ENCODE measurements at regions not wholly inside any gene's neighbourhood (a gene's known extent, or its start where the extent isn't known, plus 50 kb on each side); places are given as distances from the start of the nearest gene placed in this dataset.

DNA sequence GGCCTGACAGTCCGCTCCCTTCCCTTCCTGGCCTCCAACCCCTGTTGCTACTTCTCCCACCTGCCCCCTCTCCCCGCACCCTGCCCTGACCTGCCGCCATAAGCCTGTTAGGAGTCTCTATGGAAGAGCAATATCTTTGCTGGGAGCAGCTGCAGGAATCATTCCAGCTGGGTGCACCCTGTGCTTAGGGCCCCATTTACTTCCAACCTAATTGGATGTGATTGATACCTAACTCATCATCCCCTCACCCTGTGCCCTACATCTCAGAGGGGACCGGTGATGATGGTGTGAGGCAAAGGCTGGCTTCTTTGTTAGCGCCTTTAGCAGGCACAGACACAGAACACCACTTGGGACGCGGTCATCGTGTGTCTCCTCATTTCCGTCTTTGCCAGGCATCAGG, 80.0 kb upstream of the FAM180A start:
- DNase-seq (ENCODE audit: low spot score): no peak

DNA sequence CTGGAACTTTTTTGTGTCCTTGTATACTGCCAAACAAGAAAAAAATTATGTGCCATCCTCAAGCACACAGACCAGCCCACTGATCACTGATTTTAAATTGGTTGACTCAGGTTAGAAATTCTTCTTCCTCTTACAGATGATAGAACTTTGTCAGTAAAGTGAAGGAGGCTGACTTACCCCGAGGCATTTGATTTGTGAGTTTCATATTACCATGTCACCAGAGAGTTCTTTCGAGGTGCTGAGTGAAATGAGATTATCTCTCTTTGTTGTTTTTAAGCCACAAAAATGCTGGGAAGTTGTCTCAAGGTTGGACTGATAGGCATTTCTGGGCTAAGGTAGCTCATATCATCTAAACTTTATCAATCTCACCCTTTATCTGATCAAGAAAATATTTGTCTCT, 78.8 kb upstream of the FAM180A start:
- no peak for DNase-seq (ENCODE audit: low spot score)

DNA sequence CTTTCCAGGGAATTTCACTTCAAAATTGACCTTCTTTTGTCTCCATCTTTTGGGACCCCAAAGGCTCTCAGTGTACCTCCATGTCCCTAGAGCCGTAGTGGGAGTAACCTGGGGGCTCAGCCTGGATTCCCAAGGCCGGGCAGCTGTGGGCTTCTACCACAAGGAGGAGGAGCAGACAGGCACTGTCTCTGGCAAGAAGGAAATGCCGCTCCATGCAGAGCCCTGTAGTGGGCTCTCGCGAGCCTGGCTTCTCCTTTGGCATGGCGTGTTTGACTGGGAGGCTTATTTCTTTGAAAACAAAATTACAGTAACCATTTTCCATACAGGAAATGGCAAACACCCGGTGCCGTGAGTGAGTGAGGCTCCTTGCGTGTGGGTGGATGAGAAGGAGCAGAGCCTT, 76.8 kb upstream of the FAM180A start:
- DNase-seq (ENCODE audit: low spot score): no peak

DNA sequence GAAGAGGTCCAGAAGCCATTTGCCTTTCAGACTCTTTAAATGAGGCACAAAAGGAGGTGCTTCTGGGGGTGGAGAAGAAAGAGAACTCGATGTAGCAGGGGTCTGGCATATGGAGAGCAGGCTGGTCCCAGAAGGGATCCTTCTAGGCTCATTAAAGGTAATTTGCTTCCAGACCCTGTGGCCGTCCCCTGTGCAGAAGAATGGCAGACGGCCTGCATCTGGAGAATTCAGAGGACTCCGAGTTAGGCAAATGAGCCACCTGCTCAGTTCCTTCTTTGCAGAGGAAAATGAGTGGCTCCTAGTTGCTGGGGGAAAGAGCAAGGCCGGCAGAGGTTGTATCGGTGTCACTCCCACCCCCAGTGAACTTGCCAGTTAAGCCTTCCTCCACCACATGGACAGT, 73.8 kb upstream of the FAM180A start:
- no peak for DNase-seq (ENCODE audit: low spot score)

DNA sequence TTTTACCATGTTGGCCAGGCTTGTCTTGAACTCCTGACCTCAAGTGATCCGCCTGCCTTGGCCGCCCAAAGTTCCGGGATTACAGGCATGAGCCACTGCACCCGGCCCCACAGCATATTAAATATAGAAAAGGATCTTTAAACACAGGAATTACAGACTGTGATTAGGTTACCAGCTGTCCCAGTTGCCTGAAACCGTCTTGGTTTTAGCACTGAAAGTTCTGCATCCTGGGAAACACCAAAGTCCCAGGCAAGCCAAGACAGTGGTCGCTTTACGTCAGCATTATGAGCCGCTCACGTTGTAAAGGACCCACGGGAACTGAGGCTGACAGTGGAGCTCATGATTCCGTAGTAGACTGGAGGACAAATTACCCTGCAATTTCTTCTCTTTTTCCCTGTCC, 69.0 kb upstream of the FAM180A start:
- no peak for DNase-seq (ENCODE audit: low spot score)

DNA sequence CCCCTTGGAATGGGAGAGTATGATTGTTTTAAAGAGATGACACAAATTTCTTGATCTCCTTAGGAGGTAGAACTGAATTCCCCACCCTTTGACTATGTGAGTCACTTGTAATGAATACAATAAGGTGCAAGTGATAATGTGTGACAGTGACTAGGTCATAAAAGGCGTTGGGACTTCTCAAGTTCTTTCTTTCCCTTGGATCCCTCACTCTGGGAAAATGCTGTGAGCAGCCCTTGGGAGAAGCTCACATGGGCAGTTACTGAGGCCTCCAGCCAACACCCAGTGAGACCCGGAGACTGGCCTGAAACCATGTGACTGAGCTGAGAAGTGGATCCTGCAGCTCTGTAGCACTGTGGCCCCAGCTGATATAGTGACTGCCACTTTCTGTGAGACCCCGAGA, 66.4 kb upstream of the FAM180A start:
- DNase-seq (ENCODE audit: low spot score): no peak

DNA sequence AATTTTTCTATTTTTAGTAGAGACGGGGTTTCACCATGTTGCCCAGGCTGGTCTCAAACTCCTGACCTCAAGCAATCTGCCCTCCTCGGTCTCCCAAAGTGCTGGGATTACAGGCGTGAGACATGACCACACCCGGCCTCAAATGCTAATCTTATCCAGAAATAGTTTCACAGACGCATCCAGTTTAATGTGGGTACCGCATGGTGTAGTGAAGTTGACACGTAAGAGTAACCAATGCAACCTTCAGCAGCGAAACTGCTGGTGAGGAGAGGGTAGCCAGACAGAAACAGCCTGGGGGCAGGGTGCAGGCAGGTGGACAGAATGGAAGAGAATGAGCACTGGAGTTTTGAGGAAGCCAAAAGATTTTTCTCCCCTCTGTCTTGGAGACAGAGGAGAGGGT, 63.5 kb upstream of the FAM180A start:
- no peak for DNase-seq (ENCODE audit: low spot score)

DNA sequence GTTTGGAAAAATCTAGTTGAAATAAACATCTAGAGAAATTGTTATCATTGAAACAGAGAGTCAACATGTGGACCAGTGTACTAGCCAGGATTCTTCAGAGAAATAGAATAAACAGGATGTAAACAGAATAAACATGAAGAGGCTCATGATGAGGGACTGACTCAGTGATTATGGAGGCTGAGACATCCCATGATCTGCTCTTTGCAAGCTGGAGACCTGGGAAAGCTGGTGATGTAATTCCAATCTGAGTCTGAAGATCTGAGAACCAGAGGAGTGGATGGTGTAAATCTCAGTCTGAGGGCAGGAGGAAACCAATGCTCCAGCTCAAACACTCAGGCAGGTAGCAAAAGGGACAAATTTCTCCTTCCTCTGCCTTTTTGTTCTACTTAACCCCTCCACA, 62.9 kb upstream of the FAM180A start:
- no peak for DNase-seq (ENCODE audit: low spot score)

DNA sequence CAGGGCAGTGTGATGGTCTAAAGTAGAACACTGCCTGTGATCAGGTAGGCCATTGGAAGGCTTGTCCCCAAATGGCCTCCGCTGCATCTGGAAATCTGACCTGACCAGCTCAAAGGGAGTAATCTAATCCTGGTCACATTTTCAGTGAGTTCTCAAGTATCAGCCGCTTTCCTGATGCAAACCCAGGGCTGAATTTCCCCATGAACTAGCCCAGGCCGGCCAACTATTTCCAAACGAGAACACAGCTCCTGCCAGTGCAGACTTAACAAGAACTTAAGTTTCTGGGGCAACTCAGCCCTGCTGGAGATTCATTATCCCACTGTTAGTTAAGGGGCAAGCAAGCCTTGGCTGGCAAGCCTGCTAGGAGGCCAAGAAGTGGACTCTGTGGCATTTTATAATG, 59.6 kb upstream of the FAM180A start:
- no peak for DNase-seq (ENCODE audit: low spot score)

DNA sequence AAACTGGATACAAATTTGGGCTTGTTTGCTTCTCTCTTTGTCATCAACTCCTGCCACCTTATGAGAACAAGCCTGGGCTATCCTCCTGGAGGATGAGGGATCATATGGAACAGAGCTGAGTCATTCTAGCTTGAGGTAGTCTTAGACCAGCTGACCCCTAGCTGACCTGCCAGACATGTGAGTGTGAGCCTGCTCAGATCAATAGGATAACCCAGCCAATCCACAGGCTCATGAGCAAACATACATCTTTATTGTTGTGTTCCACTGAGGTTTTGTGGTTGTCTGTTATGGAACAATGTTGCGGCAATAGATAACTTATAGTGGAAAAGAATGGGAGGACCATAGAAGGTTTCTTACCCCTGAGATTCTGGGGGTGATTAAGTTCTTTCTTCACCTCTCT, 54.5 kb upstream of the FAM180A start:
- no peak for DNase-seq (ENCODE audit: low spot score)

DNA sequence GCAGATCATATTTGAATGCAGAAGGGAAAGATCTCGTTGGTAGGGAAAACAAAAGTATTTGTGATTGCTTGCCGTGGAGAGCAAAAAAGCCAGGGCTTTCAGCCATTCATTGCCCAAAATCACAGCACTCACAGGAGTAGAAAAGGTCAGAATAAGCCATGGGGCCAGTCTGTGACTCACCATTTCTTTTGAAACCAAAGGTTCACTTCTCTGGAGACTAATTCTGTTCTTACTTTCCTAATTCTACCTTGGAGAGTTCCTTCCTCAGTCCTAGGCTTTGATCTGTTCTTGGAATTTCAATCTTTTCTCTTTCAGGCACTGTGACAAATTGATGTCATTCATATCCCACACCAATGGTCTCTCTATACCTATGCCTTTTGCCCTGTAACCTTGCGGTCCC, 54.1 kb upstream of the FAM180A start:
- DNase-seq (ENCODE audit: low spot score): no peak

DNA sequence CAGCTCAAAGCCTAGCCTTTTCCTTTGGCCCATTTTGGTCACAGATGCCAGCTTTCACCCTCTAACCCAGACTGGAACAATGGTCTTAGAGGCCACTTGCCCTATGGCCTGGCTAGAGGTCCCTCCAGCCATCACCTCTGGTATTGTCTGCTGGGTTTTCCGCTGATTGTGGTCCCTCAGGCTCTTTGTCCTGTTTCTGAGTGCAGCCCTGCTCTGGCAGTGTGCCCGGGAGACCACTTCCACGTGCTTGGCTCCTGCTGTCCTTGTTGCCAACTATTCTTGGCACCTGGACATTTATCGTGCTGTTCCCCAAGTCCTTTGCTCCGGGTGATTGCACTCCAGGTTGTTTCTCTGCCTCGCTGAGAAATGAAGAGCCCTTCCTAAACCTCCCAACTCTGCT, 53.3 kb upstream of the FAM180A start:
- no peak for DNase-seq (ENCODE audit: low spot score)

DNA sequence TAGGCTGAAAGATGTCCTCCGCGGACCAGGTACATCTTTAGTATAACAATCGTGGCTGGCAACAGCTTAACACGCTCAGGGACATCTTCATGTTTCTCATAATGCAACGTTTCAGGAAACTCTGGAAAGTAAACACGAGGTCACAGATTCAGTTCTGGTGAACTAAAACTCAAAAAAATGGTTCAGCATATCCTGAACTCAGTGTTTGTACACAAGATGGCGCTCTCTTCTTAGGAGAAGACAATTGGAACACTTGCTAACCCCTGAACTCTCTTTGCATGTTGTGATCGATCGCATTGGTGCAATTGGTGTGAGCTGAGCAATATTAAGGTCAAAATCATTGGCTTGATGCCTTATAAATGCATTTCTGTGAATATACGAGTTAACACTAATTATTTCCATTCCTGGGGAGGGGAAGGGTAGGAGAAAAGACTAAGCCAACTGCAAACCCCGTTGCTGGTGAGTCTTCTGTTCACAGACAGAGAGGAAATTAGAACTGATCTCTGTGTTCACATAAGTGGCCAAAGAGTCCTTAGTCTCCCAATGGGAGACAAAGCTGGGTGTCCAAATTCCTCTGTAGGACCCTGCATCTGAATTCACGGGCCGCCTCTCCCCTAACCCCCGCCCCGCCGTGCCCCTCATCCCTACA, 52.6 kb upstream of the FAM180A start:
- peak; percentile 77 for DNase-seq (ENCODE audit: low spot score)

DNA sequence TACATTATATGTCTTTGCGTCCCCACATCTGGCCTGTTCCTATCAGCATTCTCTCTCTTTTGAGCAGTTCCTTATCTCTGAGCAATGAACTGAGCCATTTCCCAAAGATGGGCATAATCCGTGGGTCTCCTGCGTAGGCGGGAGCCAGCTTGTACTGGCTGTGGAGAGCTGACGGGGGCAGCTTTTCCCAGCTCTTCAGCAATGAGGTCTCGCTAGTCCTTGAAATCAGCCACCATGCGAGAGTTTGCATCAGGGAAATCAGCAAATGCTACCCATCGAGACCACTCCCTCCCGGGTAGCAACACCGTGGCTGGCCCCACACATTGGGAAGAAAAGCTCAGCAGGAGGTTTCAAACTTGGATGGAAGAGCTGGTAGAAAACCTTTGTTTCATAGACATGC, 51.9 kb upstream of the FAM180A start:
- DNase-seq (ENCODE audit: low spot score): peak; percentile 48

DNA sequence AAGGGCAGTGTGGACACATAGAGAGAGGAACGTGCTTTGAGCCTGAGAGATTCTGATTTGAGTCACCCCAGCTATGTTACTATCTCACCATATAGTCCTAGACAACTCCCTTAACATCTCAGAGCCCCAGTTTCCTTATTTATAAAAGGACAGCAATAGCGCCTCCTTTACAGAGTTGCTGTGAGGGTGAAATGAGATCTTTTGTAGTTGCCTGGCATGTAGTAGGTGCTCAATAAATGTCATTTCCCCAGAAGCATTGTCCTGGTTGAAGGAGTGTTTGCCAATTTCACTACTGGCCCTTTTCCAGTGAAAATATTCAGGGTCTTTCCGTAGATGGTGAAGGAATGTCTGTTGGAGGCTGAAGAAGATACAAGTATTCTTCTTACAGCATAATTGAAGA, 51.3 kb upstream of the FAM180A start:
- no peak for DNase-seq (ENCODE audit: low spot score)
